ENCODE measurements at regions not wholly inside any gene's neighbourhood (a gene's known extent, or its start where the extent isn't known, plus 50 kb on each side); places are given as distances from the start of the nearest gene placed in this dataset.
"Not testable (repeated sequence)": the region's sequence is repeated elsewhere in the genome, so short reads cannot be mapped to it uniquely, and the experiment has no call there.

GRCh38 chr4:128758314-128758922 lies 51.1 kb upstream of the JADE1 start:
- no peak overlapping the region for H3K27ac ChIP-seq
- 77 to 83% methylated on average over 2 of the region's 2 CpGs for WGBS, 2 donors

GRCh38 chr4:128757712-128758111 lies 51.8 kb upstream of the JADE1 start:
- ATAC-seq (ENCODE audit: low FRiP score in 2 of 2) (no peak), DNase-seq (no peak)
- no peak overlapping the region for H3K27ac ChIP-seq

More at GRCh38 chr4:128758314-128758922, 51.1 kb upstream of the JADE1 start:
- H3K36me3 ChIP-seq = no peaks in the 10 kb centered on the region
- DNase-seq = no peak
- H3K9me3 ChIP-seq = no peaks in the 10 kb centered on the region
- no peaks in the 10 kb centered on the region for H3K27me3 ChIP-seq
- no peak for ATAC-seq (ENCODE audit: low FRiP score in 2 of 2)
- TF ChIP-seq POLR2A (IDR thresholded peaks at IDR 0.05) (no peak), POLR2AphosphoS5 (IDR thresholded peaks at IDR 0.05) (no peak), EP300 (IDR thresholded peaks at IDR 0.05) (no peak)
- TF ChIP-seq, protein P1, sequence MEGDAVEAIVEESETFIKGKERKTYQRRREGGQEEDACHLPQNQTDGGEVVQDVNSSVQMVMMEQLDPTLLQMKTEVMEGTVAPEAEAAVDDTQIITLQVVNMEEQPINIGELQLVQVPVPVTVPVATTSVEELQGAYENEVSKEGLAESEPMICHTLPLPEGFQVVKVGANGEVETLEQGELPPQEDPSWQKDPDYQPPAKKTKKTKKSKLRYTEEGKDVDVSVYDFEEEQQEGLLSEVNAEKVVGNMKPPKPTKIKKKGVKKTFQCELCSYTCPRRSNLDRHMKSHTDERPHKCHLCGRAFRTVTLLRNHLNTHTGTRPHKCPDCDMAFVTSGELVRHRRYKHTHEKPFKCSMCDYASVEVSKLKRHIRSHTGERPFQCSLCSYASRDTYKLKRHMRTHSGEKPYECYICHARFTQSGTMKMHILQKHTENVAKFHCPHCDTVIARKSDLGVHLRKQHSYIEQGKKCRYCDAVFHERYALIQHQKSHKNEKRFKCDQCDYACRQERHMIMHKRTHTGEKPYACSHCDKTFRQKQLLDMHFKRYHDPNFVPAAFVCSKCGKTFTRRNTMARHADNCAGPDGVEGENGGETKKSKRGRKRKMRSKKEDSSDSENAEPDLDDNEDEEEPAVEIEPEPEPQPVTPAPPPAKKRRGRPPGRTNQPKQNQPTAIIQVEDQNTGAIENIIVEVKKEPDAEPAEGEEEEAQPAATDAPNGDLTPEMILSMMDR (IDR thresholded peaks at IDR 0.05) = no peak
- no peak overlapping the region for H3K4me3 ChIP-seq
- no peaks in the 10 kb centered on the region for H3K4me1 ChIP-seq

GRCh38 chr4:128751354-128751753 lies 58.1 kb upstream of the JADE1 start:
- TF ChIP-seq POLR2A (IDR thresholded peaks at IDR 0.05) (no peak), EP300 (IDR thresholded peaks at IDR 0.05) (no peak), POLR2AphosphoS5 (IDR thresholded peaks at IDR 0.05) (no peak)
- TF ChIP-seq, protein P1 (IDR thresholded peaks at IDR 0.05) = no peak
- no peak for DNase-seq
- Histone ChIP-seq H3K27me3 (no peaks in the 10 kb centered on the region), H3K27ac (no peak overlapping the region), H3K4me3 (no peak overlapping the region), H3K36me3 (no peaks in the 10 kb centered on the region), H3K4me1 (no peaks in the 10 kb centered on the region), H3K9me3 (no peaks in the 10 kb centered on the region)
- ATAC-seq (ENCODE audit: low FRiP score in 2 of 2) = no peak
- 83 to 86% methylated on average over 4 of the region's 4 CpGs for WGBS, 2 donors

More at GRCh38 chr4:128757712-128758111, 51.8 kb upstream of the JADE1 start:
- Histone ChIP-seq H3K4me3 (no peak overlapping the region), H3K9me3 (no peaks in the 10 kb centered on the region), H3K4me1 (no peaks in the 10 kb centered on the region), H3K36me3 (no peaks in the 10 kb centered on the region), H3K27me3 (no peaks in the 10 kb centered on the region)
- TF ChIP-seq EP300 (IDR thresholded peaks at IDR 0.05) (no peak), POLR2A (IDR thresholded peaks at IDR 0.05) (no peak), POLR2AphosphoS5 (IDR thresholded peaks at IDR 0.05) (no peak)
- TF ChIP-seq, protein P1 (IDR thresholded peaks at IDR 0.05) = no peak
- WGBS, 2 donors = 31 to 61% methylated on average over 3 of the region's 3 CpGs

- H3K36me3 ChIP-seq; ATAC-seq (ENCODE audit: low FRiP score in 2 of 2); H3K4me1 ChIP-seq: not testable (repeated sequence)
Observed at GRCh38 chr4:128741748-128742147, 67.8 kb upstream of the JADE1 start.

GRCh38 chr4:128737098-128737513 lies 72.4 kb upstream of the JADE1 start:
- DNase-seq (no peak), ATAC-seq (ENCODE audit: low FRiP score in 2 of 2) (no peak)
- no peaks in the 10 kb centered on the region for H3K36me3 ChIP-seq
- no peaks in the 10 kb centered on the region for H3K27me3 ChIP-seq
- no peaks in the 10 kb centered on the region for H3K9me3 ChIP-seq
- 81 to 86% methylated on average over 9 of the region's 9 CpGs for WGBS, 2 donors
- H3K27ac ChIP-seq = no peak overlapping the region
- TF ChIP-seq POLR2AphosphoS5 (IDR thresholded peaks at IDR 0.05) (no peak), POLR2A (IDR thresholded peaks at IDR 0.05) (no peak), EP300 (IDR thresholded peaks at IDR 0.05) (no peak)
- TF ChIP-seq, protein P1 (IDR thresholded peaks at IDR 0.05) = no peak
- no peaks in the 10 kb centered on the region for H3K4me1 ChIP-seq
- H3K4me3 ChIP-seq = no peak overlapping the region

More at GRCh38 chr4:128741748-128742147, 67.8 kb upstream of the JADE1 start:
- H3K4me3 ChIP-seq, H3K27me3 ChIP-seq, H3K9me3 ChIP-seq, DNase-seq, H3K27ac ChIP-seq: not testable (repeated sequence)
- 94 to 96% methylated on average over 7 of the region's 7 CpGs for WGBS, 2 donors

All from upper lobe of left lung (tissue), 6 donors.